ENCODE measurements at regions not wholly inside any gene's neighbourhood (a gene's known extent, or its start where the extent isn't known, plus 50 kb on each side); places are given as distances from the start of the nearest gene placed in this dataset.

- Histone ChIP-seq H3K27ac (ENCODE audit: low read length) (no peak overlapping the region), H3K27me3 (replicated peaks; ENCODE audit: insufficient read depth, low read length) (no peaks in the 10 kb centered on the region), H3K4me1 (ENCODE audit: low read length) (no peaks in the 10 kb centered on the region), H3K79me2 (ENCODE audit: low read length) (no peaks in the 10 kb centered on the region), H3K4me2 (ENCODE audit: low read depth, low read length) (no peak overlapping the region), H3F3A (ENCODE audit: insufficient read depth, low read length) (no peaks in the 10 kb centered on the region), H3K9me2 (replicated peaks; ENCODE audit: insufficient read depth, low read length) (no peaks in the 10 kb centered on the region), H4K20me1 (ENCODE audit: insufficient read depth, low read length) (no peaks in the 10 kb centered on the region), H3K4me3 (ENCODE audit: low read length) (no peak overlapping the region), H3K9me3 (replicated peaks; ENCODE audit: insufficient read depth, low read length) (no peaks in the 10 kb centered on the region), H2AFZ (ENCODE audit: low read length) (no peak overlapping the region), H3K9ac (ENCODE audit: low read length) (no peak overlapping the region), H3K36me3 (replicated peaks; ENCODE audit: insufficient read depth, low read length) (no peaks in the 10 kb centered on the region)
- TF ChIP-seq CTCF (IDR thresholded peaks at IDR 0.05; ENCODE audit: low read length) (no peak), EZH2phosphoT487 (IDR thresholded peaks at IDR 0.05; ENCODE audit: low read length) (no peak), EZH2 (optimal IDR thresholded peaks at IDR 0.05; ENCODE audit: low read depth, low read length) (no peak)
- DNase-seq: no peak
These were observed 124.9 kb upstream of the GYPC start for GRCh38 chr2:126531029-126531428.

- H3K4me1 ChIP-seq (ENCODE audit: low read length): no peaks in the 10 kb centered on the region
- no peaks in the 10 kb centered on the region for H3F3A ChIP-seq (ENCODE audit: insufficient read depth, low read length)
- no peaks in the 10 kb centered on the region for H3K27me3 ChIP-seq (replicated peaks; ENCODE audit: insufficient read depth, low read length)
- H4K20me1 ChIP-seq (ENCODE audit: insufficient read depth, low read length): no peaks in the 10 kb centered on the region
- TF ChIP-seq EZH2 (optimal IDR thresholded peaks at IDR 0.05; ENCODE audit: low read depth, low read length) (no peak), EZH2phosphoT487 (IDR thresholded peaks at IDR 0.05; ENCODE audit: low read length) (no peak), CTCF (IDR thresholded peaks at IDR 0.05; ENCODE audit: low read length) (no peak)
- no peak overlapping the region for H3K9ac ChIP-seq (ENCODE audit: low read length)
- H3K36me3 ChIP-seq (replicated peaks; ENCODE audit: insufficient read depth, low read length): no peaks in the 10 kb centered on the region
- H2AFZ ChIP-seq (ENCODE audit: low read length): no peak overlapping the region
- no peak for DNase-seq
- H3K4me3 ChIP-seq (ENCODE audit: low read length): no peak overlapping the region
- H3K27ac ChIP-seq (ENCODE audit: low read length): no peak overlapping the region
- no peaks in the 10 kb centered on the region for H3K9me2 ChIP-seq (replicated peaks; ENCODE audit: insufficient read depth, low read length)
- no peak overlapping the region for H3K4me2 ChIP-seq (ENCODE audit: low read depth, low read length)
- H3K9me3 ChIP-seq (replicated peaks; ENCODE audit: insufficient read depth, low read length): no peaks in the 10 kb centered on the region
- no peaks in the 10 kb centered on the region for H3K79me2 ChIP-seq (ENCODE audit: low read length)
These were observed 121.5 kb upstream of the GYPC start for GRCh38 chr2:126534478-126534877.

- no peak for TF ChIP-seq EZH2phosphoT487 (IDR thresholded peaks at IDR 0.05; ENCODE audit: low read length)
- Histone ChIP-seq H3K79me2 (ENCODE audit: low read length) (no peaks in the 10 kb centered on the region), H2AFZ (ENCODE audit: low read length) (no peak overlapping the region), H3K9me2 (replicated peaks; ENCODE audit: insufficient read depth, low read length) (no peaks in the 10 kb centered on the region), H4K20me1 (ENCODE audit: insufficient read depth, low read length) (no peaks in the 10 kb centered on the region), H3K9ac (ENCODE audit: low read length) (no peak overlapping the region), H3K27me3 (replicated peaks; ENCODE audit: insufficient read depth, low read length) (no peaks in the 10 kb centered on the region), H3K4me2 (ENCODE audit: low read depth, low read length) (no peak overlapping the region), H3K36me3 (replicated peaks; ENCODE audit: insufficient read depth, low read length) (no peaks in the 10 kb centered on the region), H3K4me3 (ENCODE audit: low read length) (no peak overlapping the region), H3F3A (ENCODE audit: insufficient read depth, low read length) (no peaks in the 10 kb centered on the region), H3K27ac (ENCODE audit: low read length) (no peak overlapping the region), H3K9me3 (replicated peaks; ENCODE audit: insufficient read depth, low read length) (no peaks in the 10 kb centered on the region), H3K4me1 (ENCODE audit: low read length) (no peaks in the 10 kb centered on the region)
- no peak for DNase-seq
These were observed 120.5 kb upstream of the GYPC start for GRCh38 chr2:126535408-126535807.

- Histone ChIP-seq H3K9me3 (replicated peaks; ENCODE audit: insufficient read depth, low read length) (no peaks in the 10 kb centered on the region), H3K36me3 (replicated peaks; ENCODE audit: insufficient read depth, low read length) (no peaks in the 10 kb centered on the region), H3K4me2 (ENCODE audit: low read depth, low read length) (no peak overlapping the region), H3K27ac (ENCODE audit: low read length) (no peak overlapping the region), H3K27me3 (replicated peaks; ENCODE audit: insufficient read depth, low read length) (no peaks in the 10 kb centered on the region), H3K4me1 (ENCODE audit: low read length) (no peaks in the 10 kb centered on the region), H4K20me1 (ENCODE audit: insufficient read depth, low read length) (no peaks in the 10 kb centered on the region), H3K9me2 (replicated peaks; ENCODE audit: insufficient read depth, low read length) (no peaks in the 10 kb centered on the region), H3K79me2 (ENCODE audit: low read length) (no peaks in the 10 kb centered on the region), H3K9ac (ENCODE audit: low read length) (no peak overlapping the region), H2AFZ (ENCODE audit: low read length) (no peak overlapping the region), H3K4me3 (ENCODE audit: low read length) (no peak overlapping the region), H3F3A (ENCODE audit: insufficient read depth, low read length) (no peaks in the 10 kb centered on the region)
- DNase-seq: no peak
- TF ChIP-seq EZH2 (optimal IDR thresholded peaks at IDR 0.05; ENCODE audit: low read depth, low read length) (no peak), EZH2phosphoT487 (IDR thresholded peaks at IDR 0.05; ENCODE audit: low read length) (no peak), CTCF (IDR thresholded peaks at IDR 0.05; ENCODE audit: low read length) (no peak)
These were observed 119.3 kb upstream of the GYPC start for GRCh38 chr2:126536605-126537200.
